Lower leg skin (tissue), 4 donors: ENCODE measurements at regions not wholly inside any gene's neighbourhood (a gene's known extent, or its start where the extent isn't known, plus 50 kb on each side); places are given as distances from the start of the nearest gene placed in this dataset.
"Not testable (repeated sequence)": the region's sequence is repeated elsewhere in the genome, so short reads cannot be mapped to it uniquely, and the experiment has no call there.

ENCODE experiments used
- DNase-seq, 2 donors: peaks; one replicate each; pipeline ENCODE4 v3.0.0-alpha.2; 2019; ENCODE audit warnings: low spot score in 2 of 2
- H3K4me3 ChIP-seq: fragments of 200-600 bp; sonication (generic); 2 replicates; pipeline ENCODE4 v1.5.1; 2017; ENCODE audit warnings: mild to moderate bottlenecking, low read depth; ENCODE audit not compliant: poor library complexity, severe bottlenecking
- POLR2A ChIP-seq, 2 donors: fragments of 450-650 bp; IDR thresholded peaks; one replicate each; pipeline ENCODE4 v1.6.1; 2016 to 2017; ENCODE audit warnings: antibody characterized with exemption in 2 of 2, mild to moderate bottlenecking in 1 of 2, moderate library complexity in 1 of 2
- WGBS, 2 donors: methylation state at CpG; one replicate each; pipeline ENCODE4 v1.1.5; 2018; 5-methylcytosine and 5-hydroxymethylcytosine counted together
- intact Hi-C: fragments of 100-400 bp; cut with DNase I; formaldehyde crosslinking; loops from one replicate; pipeline ENCODE4 v1.15.0; 2023; ENCODE audit warnings: low total_unique reads
- TF ChIP-seq, protein P1 (sequence below), 3 donors: fragments of 450-650 bp; IDR thresholded peaks; one replicate each; pipeline ENCODE4 v1.5.1; 2016; ENCODE audit warnings: antibody characterized with exemption in 3 of 3, mild to moderate bottlenecking in 3 of 3, moderate library complexity in 2 of 3

DNA sequence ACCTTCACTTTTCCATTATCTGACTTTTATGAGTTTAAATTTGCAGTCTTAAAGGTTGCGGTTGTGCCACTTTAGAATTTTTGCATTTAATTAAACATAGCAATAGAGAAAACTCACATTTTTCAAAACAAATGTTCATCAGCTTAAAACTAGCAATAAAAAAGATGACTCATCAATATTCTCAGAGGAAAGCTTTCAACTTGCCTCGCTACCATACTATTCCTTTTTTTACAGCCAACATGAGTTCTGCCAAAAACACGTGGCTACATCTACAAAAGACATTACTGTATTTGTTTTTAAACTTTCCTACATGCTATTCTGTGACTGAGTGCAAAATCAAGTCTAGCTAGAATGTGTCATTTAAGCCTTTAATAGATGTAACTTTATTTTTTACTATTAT is 497.1 kb downstream of the RPS29 start:
- 31 to 39% methylated on average over 3 of the region's 3 CpGs for WGBS, 2 donors
- DNase-seq = no peak
- intact Hi-C loops = no loop called here
- TF ChIP-seq, protein P1, sequence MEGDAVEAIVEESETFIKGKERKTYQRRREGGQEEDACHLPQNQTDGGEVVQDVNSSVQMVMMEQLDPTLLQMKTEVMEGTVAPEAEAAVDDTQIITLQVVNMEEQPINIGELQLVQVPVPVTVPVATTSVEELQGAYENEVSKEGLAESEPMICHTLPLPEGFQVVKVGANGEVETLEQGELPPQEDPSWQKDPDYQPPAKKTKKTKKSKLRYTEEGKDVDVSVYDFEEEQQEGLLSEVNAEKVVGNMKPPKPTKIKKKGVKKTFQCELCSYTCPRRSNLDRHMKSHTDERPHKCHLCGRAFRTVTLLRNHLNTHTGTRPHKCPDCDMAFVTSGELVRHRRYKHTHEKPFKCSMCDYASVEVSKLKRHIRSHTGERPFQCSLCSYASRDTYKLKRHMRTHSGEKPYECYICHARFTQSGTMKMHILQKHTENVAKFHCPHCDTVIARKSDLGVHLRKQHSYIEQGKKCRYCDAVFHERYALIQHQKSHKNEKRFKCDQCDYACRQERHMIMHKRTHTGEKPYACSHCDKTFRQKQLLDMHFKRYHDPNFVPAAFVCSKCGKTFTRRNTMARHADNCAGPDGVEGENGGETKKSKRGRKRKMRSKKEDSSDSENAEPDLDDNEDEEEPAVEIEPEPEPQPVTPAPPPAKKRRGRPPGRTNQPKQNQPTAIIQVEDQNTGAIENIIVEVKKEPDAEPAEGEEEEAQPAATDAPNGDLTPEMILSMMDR (IDR thresholded peaks at IDR 0.05) = no peak
- TF ChIP-seq POLR2A (IDR thresholded peaks at IDR 0.05) = no peak
- no peak overlapping the region for H3K4me3 ChIP-seq

DNA sequence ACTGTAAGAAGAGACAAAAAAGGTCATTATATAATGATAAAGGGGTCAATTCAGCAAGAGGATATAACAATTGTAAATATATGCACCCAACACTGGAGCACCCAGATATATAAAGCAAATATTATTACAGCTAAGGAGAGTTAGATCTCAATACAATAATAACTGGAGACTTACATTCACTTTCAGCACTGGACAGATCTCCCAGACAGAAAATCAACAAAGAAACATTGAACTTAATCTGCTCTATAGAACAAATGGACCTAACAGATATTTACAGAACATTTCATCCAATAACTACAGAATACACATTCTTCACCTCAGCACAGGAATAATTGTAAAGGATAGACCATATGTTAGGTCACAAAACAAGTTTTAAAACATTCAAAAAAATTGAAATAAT is 512.9 kb downstream of the RPS29 start:
- H3K4me3 ChIP-seq, DNase-seq, intact Hi-C loops: not testable (repeated sequence)

DNA sequence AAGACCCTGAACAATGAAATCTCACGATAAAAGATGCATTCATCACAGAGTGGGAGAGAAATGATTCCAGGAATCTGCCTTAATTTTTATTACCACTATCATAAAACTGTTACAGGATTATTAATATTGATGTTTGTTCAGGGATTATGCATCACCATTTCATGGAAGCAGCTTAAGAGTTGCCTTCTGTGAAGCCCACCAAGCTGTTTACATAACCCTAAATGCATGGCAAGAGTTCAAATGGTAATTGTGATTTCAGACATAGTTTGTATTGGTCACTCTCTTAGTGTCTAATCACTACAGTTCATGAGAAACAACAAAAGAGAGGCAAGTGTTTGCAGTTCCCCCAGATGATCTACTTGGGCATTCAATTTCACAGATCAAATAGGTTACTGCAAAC is 527.7 kb downstream of the RPS29 start:
- H3K4me3 ChIP-seq = no peak overlapping the region
- TF ChIP-seq, protein P1 (IDR thresholded peaks at IDR 0.05) = no peak
- no peak for TF ChIP-seq POLR2A (IDR thresholded peaks at IDR 0.05)
- no peak for DNase-seq
- WGBS, 2 donors = 82 to 89% methylated on average over 1 of the region's 1 CpG
- intact Hi-C loops = no loop called here

DNA sequence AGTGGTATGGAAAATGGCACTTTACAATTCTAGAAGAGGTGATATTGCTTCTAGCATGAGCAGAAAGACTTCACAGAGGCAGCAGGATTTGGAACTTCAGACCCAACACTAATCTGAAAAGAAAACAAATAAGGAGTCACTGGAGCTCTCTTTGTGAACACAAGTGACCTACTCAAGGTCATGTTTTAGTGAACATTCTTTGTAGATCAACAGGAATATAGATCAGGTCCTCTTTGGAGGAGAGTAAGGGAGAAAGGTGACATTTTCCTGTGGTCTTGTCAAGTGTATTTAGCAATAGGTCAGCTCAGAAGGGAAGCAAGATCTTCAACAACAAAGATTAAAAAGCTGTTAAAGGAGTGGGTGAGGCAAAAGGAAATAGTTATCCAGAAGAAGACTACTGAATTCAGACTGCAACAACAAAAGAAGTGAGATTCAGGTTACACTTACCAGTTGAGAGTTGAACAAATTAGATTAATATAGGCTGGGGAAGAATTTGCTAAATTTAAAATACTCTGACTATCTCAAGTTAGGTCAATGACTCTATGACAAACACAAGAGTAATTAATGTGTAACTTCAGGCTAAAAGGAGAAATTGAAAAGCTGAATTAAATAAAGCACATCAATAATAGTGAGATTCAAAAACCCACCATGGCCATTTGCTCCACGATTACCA is 528.2 kb downstream of the RPS29 start:
- 80 to 83% methylated on average over 1 of the region's 1 CpG for WGBS, 2 donors
- intact Hi-C loops = no loop called here
- no peak for TF ChIP-seq POLR2A (IDR thresholded peaks at IDR 0.05)
- TF ChIP-seq, protein P1 (IDR thresholded peaks at IDR 0.05) = no peak
- no peak for DNase-seq
- no peak overlapping the region for H3K4me3 ChIP-seq

DNA sequence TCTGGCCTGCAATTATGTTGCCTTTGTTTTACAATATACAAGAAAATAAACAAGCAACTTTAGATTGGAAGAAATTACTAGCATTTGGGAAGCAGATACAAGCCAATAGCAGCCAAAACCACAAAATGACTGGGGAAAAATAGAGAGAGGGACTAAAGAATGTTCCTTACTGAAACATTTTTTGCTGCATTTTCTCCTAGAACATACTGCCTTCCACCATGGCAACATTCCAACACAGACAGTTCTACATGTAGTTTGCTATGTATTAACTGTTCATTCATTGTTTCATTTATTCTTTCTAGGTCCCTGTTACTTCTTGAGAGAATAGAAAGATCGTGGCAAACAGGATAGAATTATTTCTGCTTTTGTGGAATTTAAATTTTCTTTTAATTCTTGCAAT is 530.2 kb downstream of the RPS29 start:
- intact Hi-C loops = no loop called here
- 50 to 64% methylated on average over 1 of the region's 1 CpG for WGBS, 2 donors
- no peak for TF ChIP-seq POLR2A (IDR thresholded peaks at IDR 0.05)
- TF ChIP-seq, protein P1 (IDR thresholded peaks at IDR 0.05) = no peak
- no peak for DNase-seq
- no peak overlapping the region for H3K4me3 ChIP-seq

DNA sequence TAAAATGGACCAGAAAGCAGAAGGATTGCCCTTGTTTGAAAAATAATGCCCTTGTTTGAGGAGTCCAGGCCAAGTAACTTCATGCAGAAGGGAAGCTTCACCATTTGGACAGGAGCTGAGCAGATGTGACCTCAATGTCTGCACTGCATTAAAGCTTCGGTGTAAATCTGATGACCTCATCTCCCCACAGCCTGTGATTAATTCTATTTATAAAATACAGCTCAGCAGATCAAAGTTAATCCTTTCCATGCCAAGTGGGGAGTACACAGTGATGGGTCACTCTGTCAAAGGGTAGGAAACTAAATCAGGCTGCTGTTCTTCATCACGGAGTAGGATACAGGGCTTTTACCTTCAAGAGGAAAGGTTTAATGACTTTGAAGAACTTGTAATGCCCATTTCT is 533.7 kb downstream of the RPS29 start:
- intact Hi-C loops = no loop called here
- no peak for DNase-seq
- H3K4me3 ChIP-seq = no peak overlapping the region
- TF ChIP-seq, protein P1 (IDR thresholded peaks at IDR 0.05) = no peak
- no peak for TF ChIP-seq POLR2A (IDR thresholded peaks at IDR 0.05)
- WGBS, 2 donors = 38 to 45% methylated on average over 2 of the region's 2 CpGs
